ENCODE measurements at regions not wholly inside any gene's neighbourhood (a gene's known extent, or its start where the extent isn't known, plus 50 kb on each side); places are given as distances from the start of the nearest gene placed in this dataset.

DNA sequence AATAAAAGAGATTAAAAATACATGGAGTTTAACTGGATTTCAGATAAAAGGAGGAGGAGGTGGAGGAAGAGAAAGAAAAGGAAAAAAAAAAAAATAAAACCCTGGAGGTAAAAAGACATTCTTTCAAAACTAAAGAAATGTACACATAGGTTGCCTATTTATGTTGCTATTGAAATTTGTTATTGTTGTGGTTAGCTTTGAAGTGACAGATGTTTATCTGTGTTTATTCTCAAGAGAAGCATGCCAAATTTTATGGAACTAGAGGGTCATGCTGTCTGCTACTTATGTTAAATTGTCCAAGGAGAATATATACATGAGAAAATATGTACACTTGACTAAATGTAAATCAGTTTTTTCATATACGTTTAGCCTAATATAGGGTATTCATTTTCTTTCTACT lies 653.2 kb downstream of the DCDC2C start:
- Histone ChIP-seq H3K4me2 (ENCODE audit: low read length) (no peak overlapping the region), H3K4me3 (replicated peaks in 1 of 2; ENCODE audit: low read depth in 1 of 2, low read length in 2 of 2) (no peak overlapping the region), H2AFZ (ENCODE audit: low read depth, low read length, poor library complexity, severe bottlenecking) (no peak overlapping the region), H3K79me2 (ENCODE audit: insufficient read depth, low read length) (no peaks in the 10 kb centered on the region), H4K20me1 (ENCODE audit: insufficient read depth) (no peaks in the 10 kb centered on the region), H3K36me3 (ENCODE audit: control insufficient read depth in 1 of 2, insufficient read depth in 2 of 2, low read length in 2 of 2) (no peaks in the 10 kb centered on the region), H3K9me2 (ENCODE audit: insufficient read depth) (no peaks in the 10 kb centered on the region), H3K27me3 (ENCODE audit: insufficient read depth, low read length) (no peaks in the 10 kb centered on the region), H3K9me3 (ENCODE audit: control insufficient read depth in 1 of 2, insufficient read depth in 1 of 2, low read depth in 1 of 2, low read length in 2 of 2) (peaks cover 4 to 8% of the 10 kb centered on the region in 2 experiments; a peak in 2 of 4 replicates), H3K27ac (ENCODE audit: low read depth, low read length) (no peak overlapping the region), H3K9ac (ENCODE audit: low read length) (no peak overlapping the region), H3K4me1 (ENCODE audit: control insufficient read depth in 1 of 2, insufficient read depth in 2 of 2, low read length in 2 of 2) (no peaks in the 10 kb centered on the region)
- ChIA-PET RAD21 (ENCODE audit: low non-redundant PET in 1 of 2, low total read pairs in 2 of 2, uncharacterized antibody in 2 of 2, unreplicated experiment in 2 of 2) (no interaction called here), CTCF (no interaction called here), POLR2A (no interaction called here)
- intact Hi-C loops (cut with micrococcal nuclease): no loop called here
- TF ChIP-seq, protein P1, sequence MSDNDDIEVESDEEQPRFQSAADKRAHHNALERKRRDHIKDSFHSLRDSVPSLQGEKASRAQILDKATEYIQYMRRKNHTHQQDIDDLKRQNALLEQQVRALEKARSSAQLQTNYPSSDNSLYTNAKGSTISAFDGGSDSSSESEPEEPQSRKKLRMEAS (IDR thresholded peaks at IDR 0.05): no peak
- TF ChIP-seq ATF3 (IDR thresholded peaks at IDR 0.05) (no peak), YY1 (IDR thresholded peaks at IDR 0.05; ENCODE audit: extremely low read depth, insufficient replicate concordance, low read depth, low read length) (no peak), EGR1 (IDR thresholded peaks at IDR 0.05; ENCODE audit: low read depth) (no peak), POLR2A (IDR thresholded peaks at IDR 0.05; ENCODE audit: borderline replicate concordance, extremely low read depth, insufficient read depth, insufficient read length) (no peak), CEBPB (IDR thresholded peaks at IDR 0.05; ENCODE audit: low read depth) (no peak), SP1 (IDR thresholded peaks at IDR 0.05; ENCODE audit: low read depth) (no peak)
- TF ChIP-seq, protein P2, sequence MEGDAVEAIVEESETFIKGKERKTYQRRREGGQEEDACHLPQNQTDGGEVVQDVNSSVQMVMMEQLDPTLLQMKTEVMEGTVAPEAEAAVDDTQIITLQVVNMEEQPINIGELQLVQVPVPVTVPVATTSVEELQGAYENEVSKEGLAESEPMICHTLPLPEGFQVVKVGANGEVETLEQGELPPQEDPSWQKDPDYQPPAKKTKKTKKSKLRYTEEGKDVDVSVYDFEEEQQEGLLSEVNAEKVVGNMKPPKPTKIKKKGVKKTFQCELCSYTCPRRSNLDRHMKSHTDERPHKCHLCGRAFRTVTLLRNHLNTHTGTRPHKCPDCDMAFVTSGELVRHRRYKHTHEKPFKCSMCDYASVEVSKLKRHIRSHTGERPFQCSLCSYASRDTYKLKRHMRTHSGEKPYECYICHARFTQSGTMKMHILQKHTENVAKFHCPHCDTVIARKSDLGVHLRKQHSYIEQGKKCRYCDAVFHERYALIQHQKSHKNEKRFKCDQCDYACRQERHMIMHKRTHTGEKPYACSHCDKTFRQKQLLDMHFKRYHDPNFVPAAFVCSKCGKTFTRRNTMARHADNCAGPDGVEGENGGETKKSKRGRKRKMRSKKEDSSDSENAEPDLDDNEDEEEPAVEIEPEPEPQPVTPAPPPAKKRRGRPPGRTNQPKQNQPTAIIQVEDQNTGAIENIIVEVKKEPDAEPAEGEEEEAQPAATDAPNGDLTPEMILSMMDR (IDR thresholded peaks at IDR 0.05 in 2 of 3, conservative IDR thresholded peaks at IDR 0.05 in 1 of 3; ENCODE audit: borderline replicate concordance in 1 of 3, insufficient read depth in 1 of 3, low read depth in 2 of 3, low read length in 2 of 3): no peak
- no peak for DNase-seq (ENCODE audit: low read depth, low spot score)
- BruUV-seq (replicated peaks): no TSS peak
- no peak for ATAC-seq

- H3K79me2 ChIP-seq (ENCODE audit: insufficient read depth, low read length): no peaks in the 10 kb centered on the region
- DNase-seq (ENCODE audit: low read depth, low spot score) (no peak), ATAC-seq (no peak)
- no peaks in the 10 kb centered on the region for H4K20me1 ChIP-seq (ENCODE audit: insufficient read depth)
- BruUV-seq (replicated peaks): no TSS peak
- peaks cover 4 to 8% of the 10 kb centered on the region in 2 experiments; a peak in 2 of 4 replicates for H3K9me3 ChIP-seq (ENCODE audit: control insufficient read depth in 1 of 2, insufficient read depth in 1 of 2, low read depth in 1 of 2, low read length in 2 of 2)
- H3K4me3 ChIP-seq (replicated peaks in 1 of 2; ENCODE audit: low read depth in 1 of 2, low read length in 2 of 2): no peak overlapping the region
- no peaks in the 10 kb centered on the region for H3K36me3 ChIP-seq (ENCODE audit: control insufficient read depth in 1 of 2, insufficient read depth in 2 of 2, low read length in 2 of 2)
- intact Hi-C loops (cut with micrococcal nuclease): no loop called here
- H3K4me1 ChIP-seq (ENCODE audit: control insufficient read depth in 1 of 2, insufficient read depth in 2 of 2, low read length in 2 of 2): no peaks in the 10 kb centered on the region
- H2AFZ ChIP-seq (ENCODE audit: low read depth, low read length, poor library complexity, severe bottlenecking): no peak overlapping the region
- H3K9me2 ChIP-seq (ENCODE audit: insufficient read depth): no peaks in the 10 kb centered on the region
- no peaks in the 10 kb centered on the region for H3K27me3 ChIP-seq (ENCODE audit: insufficient read depth, low read length)
- H3K9ac ChIP-seq (ENCODE audit: low read length): no peak overlapping the region
- ChIA-PET POLR2A (no interaction called here), RAD21 (ENCODE audit: low non-redundant PET in 1 of 2, low total read pairs in 2 of 2, uncharacterized antibody in 2 of 2, unreplicated experiment in 2 of 2) (no interaction called here), CTCF (no interaction called here)
- no peak overlapping the region for H3K27ac ChIP-seq (ENCODE audit: low read depth, low read length)
- no peak overlapping the region for H3K4me2 ChIP-seq (ENCODE audit: low read length)
- TF ChIP-seq, protein P1 (IDR thresholded peaks at IDR 0.05): no peak
- TF ChIP-seq ZNF274 (IDR thresholded peaks at IDR 0.05; ENCODE audit: low read depth, low read length) (no peak), RAD21 (IDR thresholded peaks at IDR 0.05; ENCODE audit: low read depth) (no peak), EZH2 (IDR thresholded peaks at IDR 0.05) (no peak), SP1 (IDR thresholded peaks at IDR 0.05; ENCODE audit: low read depth) (no peak), EGR1 (IDR thresholded peaks at IDR 0.05; ENCODE audit: low read depth) (no peak), SIN3A (IDR thresholded peaks at IDR 0.05; ENCODE audit: low read depth) (no peak), ZFX (IDR thresholded peaks at IDR 0.05) (no peak), CBX3 (IDR thresholded peaks at IDR 0.05; ENCODE audit: low read depth) (no peak), SRF (IDR thresholded peaks at IDR 0.05; ENCODE audit: low read depth) (no peak), CEBPB (IDR thresholded peaks at IDR 0.05; ENCODE audit: low read depth) (no peak), FOSL1 (IDR thresholded peaks at IDR 0.05; ENCODE audit: low read depth) (no peak)
- TF ChIP-seq, protein P3, sequence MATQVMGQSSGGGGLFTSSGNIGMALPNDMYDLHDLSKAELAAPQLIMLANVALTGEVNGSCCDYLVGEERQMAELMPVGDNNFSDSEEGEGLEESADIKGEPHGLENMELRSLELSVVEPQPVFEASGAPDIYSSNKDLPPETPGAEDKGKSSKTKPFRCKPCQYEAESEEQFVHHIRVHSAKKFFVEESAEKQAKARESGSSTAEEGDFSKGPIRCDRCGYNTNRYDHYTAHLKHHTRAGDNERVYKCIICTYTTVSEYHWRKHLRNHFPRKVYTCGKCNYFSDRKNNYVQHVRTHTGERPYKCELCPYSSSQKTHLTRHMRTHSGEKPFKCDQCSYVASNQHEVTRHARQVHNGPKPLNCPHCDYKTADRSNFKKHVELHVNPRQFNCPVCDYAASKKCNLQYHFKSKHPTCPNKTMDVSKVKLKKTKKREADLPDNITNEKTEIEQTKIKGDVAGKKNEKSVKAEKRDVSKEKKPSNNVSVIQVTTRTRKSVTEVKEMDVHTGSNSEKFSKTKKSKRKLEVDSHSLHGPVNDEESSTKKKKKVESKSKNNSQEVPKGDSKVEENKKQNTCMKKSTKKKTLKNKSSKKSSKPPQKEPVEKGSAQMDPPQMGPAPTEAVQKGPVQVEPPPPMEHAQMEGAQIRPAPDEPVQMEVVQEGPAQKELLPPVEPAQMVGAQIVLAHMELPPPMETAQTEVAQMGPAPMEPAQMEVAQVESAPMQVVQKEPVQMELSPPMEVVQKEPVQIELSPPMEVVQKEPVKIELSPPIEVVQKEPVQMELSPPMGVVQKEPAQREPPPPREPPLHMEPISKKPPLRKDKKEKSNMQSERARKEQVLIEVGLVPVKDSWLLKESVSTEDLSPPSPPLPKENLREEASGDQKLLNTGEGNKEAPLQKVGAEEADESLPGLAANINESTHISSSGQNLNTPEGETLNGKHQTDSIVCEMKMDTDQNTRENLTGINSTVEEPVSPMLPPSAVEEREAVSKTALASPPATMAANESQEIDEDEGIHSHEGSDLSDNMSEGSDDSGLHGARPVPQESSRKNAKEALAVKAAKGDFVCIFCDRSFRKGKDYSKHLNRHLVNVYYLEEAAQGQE (IDR thresholded peaks at IDR 0.05; ENCODE audit: low read depth): no peak
Measured at GRCh38 chr2:4357121-4357520, 653.7 kb downstream of the DCDC2C start.
